ENCODE measurements at regions not wholly inside any gene's neighbourhood (a gene's known extent, or its start where the extent isn't known, plus 50 kb on each side); places are given as distances from the start of the nearest gene placed in this dataset.

DNA sequence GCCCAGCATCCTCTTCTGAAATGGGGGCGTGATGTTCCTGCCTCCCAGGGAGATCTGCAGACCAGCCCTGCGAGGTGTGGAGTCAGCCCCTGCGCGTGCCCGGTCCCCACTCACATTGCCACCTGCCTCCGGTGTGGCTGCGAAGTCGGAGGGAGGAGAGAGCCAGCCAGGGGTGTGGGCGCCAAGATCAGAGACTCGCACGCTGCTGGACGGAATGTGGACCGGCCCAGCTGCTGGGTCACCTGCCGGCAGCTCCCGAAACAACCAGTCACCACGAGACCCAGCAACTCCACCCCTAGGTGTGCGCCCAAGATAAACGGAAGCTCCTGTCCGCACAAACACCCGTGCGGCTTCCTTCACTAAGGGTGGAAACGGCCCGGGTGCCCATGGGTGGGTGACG lies 51.1 kb upstream of the EGFL7 start:
- Mint-ChIP-seq H3K27me3 (no peaks in the 10 kb centered on the region), H3K4me1 (ENCODE audit: unreplicated experiment) (peaks cover 16% of the 10 kb centered on the region), H3K9me3 (no peaks in the 10 kb centered on the region), H3K36me3 (no peaks in the 10 kb centered on the region), H3K27ac (no peak overlapping the region), H3K4me3 (no peak overlapping the region)
- no peak for DNase-seq (ENCODE audit: extremely low spot score, unreplicated experiment)
- TF ChIP-seq, protein P1, sequence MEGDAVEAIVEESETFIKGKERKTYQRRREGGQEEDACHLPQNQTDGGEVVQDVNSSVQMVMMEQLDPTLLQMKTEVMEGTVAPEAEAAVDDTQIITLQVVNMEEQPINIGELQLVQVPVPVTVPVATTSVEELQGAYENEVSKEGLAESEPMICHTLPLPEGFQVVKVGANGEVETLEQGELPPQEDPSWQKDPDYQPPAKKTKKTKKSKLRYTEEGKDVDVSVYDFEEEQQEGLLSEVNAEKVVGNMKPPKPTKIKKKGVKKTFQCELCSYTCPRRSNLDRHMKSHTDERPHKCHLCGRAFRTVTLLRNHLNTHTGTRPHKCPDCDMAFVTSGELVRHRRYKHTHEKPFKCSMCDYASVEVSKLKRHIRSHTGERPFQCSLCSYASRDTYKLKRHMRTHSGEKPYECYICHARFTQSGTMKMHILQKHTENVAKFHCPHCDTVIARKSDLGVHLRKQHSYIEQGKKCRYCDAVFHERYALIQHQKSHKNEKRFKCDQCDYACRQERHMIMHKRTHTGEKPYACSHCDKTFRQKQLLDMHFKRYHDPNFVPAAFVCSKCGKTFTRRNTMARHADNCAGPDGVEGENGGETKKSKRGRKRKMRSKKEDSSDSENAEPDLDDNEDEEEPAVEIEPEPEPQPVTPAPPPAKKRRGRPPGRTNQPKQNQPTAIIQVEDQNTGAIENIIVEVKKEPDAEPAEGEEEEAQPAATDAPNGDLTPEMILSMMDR (conservative IDR thresholded peaks at IDR 0.05) = no peak

DNA sequence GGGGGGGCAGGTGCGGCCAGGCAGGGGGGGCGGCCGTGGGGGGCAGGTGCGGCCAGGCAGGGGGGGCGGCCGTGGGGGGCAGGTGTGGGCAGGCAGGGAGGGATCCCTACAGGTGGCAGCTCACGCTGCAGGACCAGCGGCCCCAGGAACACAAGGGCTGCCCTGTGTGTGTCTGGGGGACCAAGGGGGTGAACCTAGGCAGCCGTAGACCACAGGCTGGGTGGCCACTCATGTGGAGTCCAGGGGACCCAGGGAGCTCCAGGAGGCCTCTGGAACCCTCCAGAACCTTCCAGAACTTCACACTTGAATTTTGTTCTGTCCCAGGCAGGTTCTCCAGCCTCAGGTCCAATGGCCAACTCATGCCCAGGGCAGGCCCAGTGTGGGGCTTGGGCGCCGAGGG lies 51.6 kb upstream of the EGFL7 start:
- no peaks in the 10 kb centered on the region for H3K36me3 Mint-ChIP-seq
- no peaks in the 10 kb centered on the region for H3K27me3 Mint-ChIP-seq
- H3K4me3 Mint-ChIP-seq = no peak overlapping the region
- no peak for DNase-seq (ENCODE audit: extremely low spot score, unreplicated experiment)
- peaks cover 20% of the 10 kb centered on the region for H3K4me1 Mint-ChIP-seq (ENCODE audit: unreplicated experiment)
- H3K9me3 Mint-ChIP-seq = no peaks in the 10 kb centered on the region
- H3K27ac Mint-ChIP-seq = no peak overlapping the region
- TF ChIP-seq, protein P1 (conservative IDR thresholded peaks at IDR 0.05) = no peak

DNA sequence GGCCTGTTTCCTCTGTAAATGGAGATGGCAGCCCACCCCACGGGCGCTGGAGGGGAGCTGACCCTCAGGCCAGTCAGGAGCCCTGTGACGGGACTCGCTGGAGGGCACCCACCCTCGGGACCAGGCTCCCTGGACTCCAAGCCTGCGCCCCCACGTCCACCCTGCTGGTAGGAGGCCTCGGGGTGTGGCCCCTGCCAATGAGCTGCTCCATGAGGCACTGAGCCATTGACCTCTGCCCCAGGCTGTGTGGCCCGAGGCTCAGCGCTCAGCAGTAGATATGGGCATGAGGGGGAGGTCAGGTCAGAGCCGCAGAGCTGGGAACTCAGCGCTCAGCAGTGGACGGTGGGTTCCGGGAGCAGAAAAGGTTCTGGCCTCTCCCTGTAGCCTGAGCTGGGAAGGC lies 52.3 kb upstream of the EGFL7 start:
- Mint-ChIP-seq H3K4me3 (no peak overlapping the region), H3K36me3 (no peaks in the 10 kb centered on the region), H3K4me1 (ENCODE audit: unreplicated experiment) (peaks cover 22% of the 10 kb centered on the region), H3K27me3 (no peaks in the 10 kb centered on the region), H3K27ac (no peak overlapping the region), H3K9me3 (no peaks in the 10 kb centered on the region)
- TF ChIP-seq, protein P1 (conservative IDR thresholded peaks at IDR 0.05) = no peak
- DNase-seq (ENCODE audit: extremely low spot score, unreplicated experiment) = no peak

DNA sequence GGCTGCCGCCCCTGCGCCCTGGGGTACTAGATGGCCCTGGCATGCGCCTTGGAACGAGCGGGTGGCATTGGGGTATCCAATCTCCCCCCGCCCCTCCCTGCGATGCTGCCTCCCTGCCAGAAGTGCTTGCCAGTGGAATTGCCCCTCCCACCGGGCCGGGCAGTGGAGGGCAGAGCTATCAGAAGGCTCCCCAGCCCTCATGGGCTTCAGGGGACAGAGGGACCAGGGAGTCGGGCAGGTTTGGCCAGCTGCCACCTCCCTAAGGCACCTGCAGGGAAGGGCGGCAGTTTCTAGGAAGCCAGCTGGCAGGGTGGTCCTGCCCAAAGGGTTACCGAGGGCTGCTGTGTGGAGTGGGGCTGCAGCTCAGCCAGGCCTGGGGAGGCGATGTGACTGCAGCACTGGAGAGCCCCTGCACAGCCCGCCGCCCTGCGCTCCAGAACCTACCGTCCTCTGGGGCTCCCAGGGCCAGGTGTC lies 52.8 kb upstream of the EGFL7 start:
- Mint-ChIP-seq H3K36me3 (no peaks in the 10 kb centered on the region), H3K4me3 (no peak overlapping the region), H3K27ac (no peak overlapping the region), H3K27me3 (no peaks in the 10 kb centered on the region), H3K4me1 (ENCODE audit: unreplicated experiment) (peaks cover 20% of the 10 kb centered on the region), H3K9me3 (no peaks in the 10 kb centered on the region)
- TF ChIP-seq, protein P1 (conservative IDR thresholded peaks at IDR 0.05) = no peak
- no peak for DNase-seq (ENCODE audit: extremely low spot score, unreplicated experiment)

DNA sequence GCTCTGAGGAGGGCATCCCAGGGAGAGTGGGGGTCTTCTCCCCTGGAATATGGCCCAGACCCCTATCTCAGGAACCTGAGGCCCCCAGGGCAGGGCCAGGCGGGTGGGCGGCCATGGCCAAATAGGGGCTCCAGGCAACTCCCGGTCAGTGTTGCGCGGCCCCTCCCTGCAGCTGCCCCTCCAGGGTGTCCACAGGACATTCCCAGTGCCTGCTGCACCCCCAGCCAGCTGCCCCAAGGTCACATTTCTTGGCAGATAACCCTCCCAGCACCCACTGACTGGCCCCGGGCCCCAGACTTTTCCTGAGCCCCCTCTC lies 53.6 kb upstream of the EGFL7 start:
- DNase-seq (ENCODE audit: extremely low spot score, unreplicated experiment) = no peak
- H3K36me3 Mint-ChIP-seq = no peaks in the 10 kb centered on the region
- H3K9me3 Mint-ChIP-seq = no peaks in the 10 kb centered on the region
- H3K4me3 Mint-ChIP-seq = no peak overlapping the region
- no peaks in the 10 kb centered on the region for H3K27me3 Mint-ChIP-seq
- TF ChIP-seq, protein P1 (conservative IDR thresholded peaks at IDR 0.05) = no peak
- H3K27ac Mint-ChIP-seq = no peak overlapping the region
- peaks cover 20% of the 10 kb centered on the region for H3K4me1 Mint-ChIP-seq (ENCODE audit: unreplicated experiment)
